ENCODE measurements at regions not wholly inside any gene's neighbourhood (a gene's known extent, or its start where the extent isn't known, plus 50 kb on each side); places are given as distances from the start of the nearest gene placed in this dataset.

DNA sequence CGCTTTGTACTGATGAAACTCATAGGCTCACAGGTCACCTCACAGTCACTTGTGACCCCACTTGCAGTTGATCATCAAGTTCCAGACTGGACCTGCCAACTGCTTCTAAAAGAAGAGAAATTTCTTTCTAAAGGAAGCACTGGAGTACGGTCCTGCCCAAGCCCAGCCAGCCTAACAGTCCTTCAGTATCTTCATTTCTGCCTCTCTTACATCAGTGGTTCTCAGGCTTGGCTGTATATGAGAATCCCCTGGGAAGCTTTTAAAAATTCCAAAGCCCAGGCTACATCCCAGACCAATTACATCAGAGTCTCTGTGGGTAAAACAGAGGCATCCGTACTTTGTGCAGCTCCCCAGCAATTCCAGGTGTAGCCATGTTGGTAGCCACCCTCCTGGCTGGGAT is 282.1 kb downstream of the NFIB start:
- no peak overlapping the region for H3K4me3 ChIP-seq (ENCODE audit: low read depth, low read length)
- Mint-ChIP-seq H3K36me3 (no peaks in the 10 kb centered on the region), H3K9me3 (peaks cover 0 to 6% (median 2%) of the 10 kb centered on the region in 7 donors), H3K4me3 (no peak overlapping the region), H3K27ac (no peak overlapping the region), H3K27me3 (no peaks in the 10 kb centered on the region), H3K4me1 (no peaks in the 10 kb centered on the region)
- ATAC-seq (ENCODE audit: low read depth in 2 of 2): no peak
- H3K27ac ChIP-seq (ENCODE audit: insufficient read depth, low read length, poor library complexity, severe bottlenecking): no peak overlapping the region
- DNase-seq: no peak
- H3K27me3 ChIP-seq (ENCODE audit: control insufficient read depth, insufficient read depth, low read length): no peaks in the 10 kb centered on the region
- no peaks in the 10 kb centered on the region for H3K9me3 ChIP-seq (ENCODE audit: control insufficient read depth in 2 of 2, low read length in 2 of 2)
- H3K4me1 ChIP-seq (ENCODE audit: control insufficient read depth, insufficient read depth, low read length, poor library complexity, severe bottlenecking): no peaks in the 10 kb centered on the region
- no peaks in the 10 kb centered on the region for H3K36me3 ChIP-seq (ENCODE audit: control insufficient read depth, insufficient read depth, low read length)

DNA sequence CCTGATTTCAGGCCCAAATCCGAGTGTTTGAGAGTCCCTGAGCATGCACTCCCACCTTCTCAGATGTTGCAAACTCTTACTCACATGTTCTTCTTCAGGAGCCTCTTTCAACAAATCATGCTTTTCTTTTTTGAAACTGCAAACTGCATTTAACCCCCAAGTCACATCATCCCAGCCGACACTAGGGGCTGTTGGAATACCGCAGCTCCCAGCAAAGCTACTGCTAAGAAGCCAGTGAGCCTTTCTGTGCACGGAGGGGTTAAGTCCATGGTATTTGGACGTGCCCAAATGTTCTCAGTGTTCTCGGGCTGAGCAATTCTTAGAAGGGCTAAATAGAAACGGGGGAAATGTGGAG is 282.9 kb downstream of the NFIB start:
- Histone ChIP-seq H3K4me3 (ENCODE audit: low read depth, low read length) (no peak overlapping the region), H3K4me1 (ENCODE audit: control insufficient read depth, insufficient read depth, low read length, poor library complexity, severe bottlenecking) (no peaks in the 10 kb centered on the region), H3K9me3 (ENCODE audit: control insufficient read depth in 2 of 2, low read length in 2 of 2) (no peaks in the 10 kb centered on the region), H3K36me3 (ENCODE audit: control insufficient read depth, insufficient read depth, low read length) (no peaks in the 10 kb centered on the region), H3K27ac (ENCODE audit: insufficient read depth, low read length, poor library complexity, severe bottlenecking) (no peak overlapping the region), H3K27me3 (ENCODE audit: control insufficient read depth, insufficient read depth, low read length) (no peaks in the 10 kb centered on the region)
- peaks cover 0 to 6% (median 2%) of the 10 kb centered on the region in 7 donors for H3K9me3 Mint-ChIP-seq
- H3K4me3 Mint-ChIP-seq: no peak overlapping the region
- no peaks in the 10 kb centered on the region for H3K36me3 Mint-ChIP-seq
- no peak for ATAC-seq (ENCODE audit: low read depth in 2 of 2)
- no peaks in the 10 kb centered on the region for H3K4me1 Mint-ChIP-seq
- H3K27me3 Mint-ChIP-seq: no peaks in the 10 kb centered on the region
- DNase-seq: no peak
- no peak overlapping the region for H3K27ac Mint-ChIP-seq

DNA sequence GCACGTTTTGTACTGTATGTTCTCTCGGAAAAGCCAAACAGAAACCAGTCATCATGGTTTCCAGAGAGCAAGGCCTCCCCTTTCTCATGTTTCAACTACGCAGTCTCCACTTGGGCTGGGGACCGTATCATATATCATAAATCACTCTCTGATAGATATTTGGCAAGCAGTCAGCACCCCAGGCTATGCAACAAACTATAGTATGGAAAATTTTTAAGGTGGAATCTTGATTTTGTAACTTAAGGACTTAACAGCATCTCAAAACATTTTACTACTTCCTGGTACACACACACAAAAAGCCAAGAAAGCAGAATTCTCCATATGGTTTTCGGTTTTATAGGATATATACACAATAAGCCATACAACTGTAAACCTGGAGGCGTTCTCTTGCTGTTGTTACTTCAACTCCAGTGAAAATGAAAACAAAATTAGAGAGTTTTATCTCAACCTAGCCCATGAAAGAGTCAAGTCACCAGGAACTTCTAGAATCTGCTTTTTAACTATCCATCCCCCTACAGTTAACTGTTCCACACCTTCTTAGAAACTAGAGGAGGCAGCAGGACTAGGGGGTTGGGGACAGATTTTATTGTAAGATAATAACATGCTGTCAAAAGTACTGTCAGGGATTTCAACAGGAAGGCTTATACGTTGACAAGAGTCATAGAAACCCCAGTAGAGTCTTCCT is 283.4 kb downstream of the NFIB start:
- Histone ChIP-seq H3K36me3 (ENCODE audit: control insufficient read depth, insufficient read depth, low read length) (no peaks in the 10 kb centered on the region), H3K9me3 (ENCODE audit: control insufficient read depth in 2 of 2, low read length in 2 of 2) (no peaks in the 10 kb centered on the region), H3K27me3 (ENCODE audit: control insufficient read depth, insufficient read depth, low read length) (no peaks in the 10 kb centered on the region), H3K27ac (ENCODE audit: insufficient read depth, low read length, poor library complexity, severe bottlenecking) (no peak overlapping the region), H3K4me1 (ENCODE audit: control insufficient read depth, insufficient read depth, low read length, poor library complexity, severe bottlenecking) (no peaks in the 10 kb centered on the region), H3K4me3 (ENCODE audit: low read depth, low read length) (no peak overlapping the region)
- Mint-ChIP-seq H3K27me3 (no peaks in the 10 kb centered on the region), H3K9me3 (peaks cover 0 to 8% (median 2%) of the 10 kb centered on the region in 7 donors), H3K27ac (no peak overlapping the region), H3K36me3 (no peaks in the 10 kb centered on the region), H3K4me1 (no peaks in the 10 kb centered on the region), H3K4me3 (no peak overlapping the region)
- DNase-seq: no peak
- no peak for ATAC-seq (ENCODE audit: low read depth in 2 of 2)

DNA sequence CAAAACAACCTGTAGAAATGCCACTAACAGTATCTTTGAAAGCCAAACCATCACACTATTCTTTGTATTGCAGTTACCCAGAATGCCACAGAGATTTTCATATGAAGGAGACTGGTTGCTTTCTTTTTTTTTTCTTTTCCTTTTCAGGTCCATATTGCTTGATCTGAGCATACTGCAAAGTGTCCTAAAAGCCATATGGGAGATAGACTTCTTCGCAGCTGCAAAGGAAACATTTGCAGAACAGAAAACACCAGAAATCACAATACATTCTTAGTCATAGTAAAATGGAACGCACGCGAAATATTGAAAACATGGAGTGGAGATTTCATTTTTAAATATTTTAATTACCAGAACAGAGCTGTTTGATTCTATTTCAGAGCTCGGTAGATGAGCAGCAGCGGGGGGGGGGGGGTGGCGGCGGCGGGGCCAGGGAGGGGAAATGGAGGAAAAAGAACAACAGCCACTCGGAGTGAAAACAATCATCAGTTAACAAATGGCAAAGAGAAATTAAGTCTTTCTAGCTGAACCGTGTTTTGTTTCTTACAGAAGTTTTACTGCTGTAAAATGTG is 284.1 kb downstream of the NFIB start:
- no peaks in the 10 kb centered on the region for H3K27me3 Mint-ChIP-seq
- no peak overlapping the region for H3K4me3 Mint-ChIP-seq
- H3K9me3 ChIP-seq (ENCODE audit: control insufficient read depth in 2 of 2, low read length in 2 of 2): no peaks in the 10 kb centered on the region
- no peak for ATAC-seq (ENCODE audit: low read depth in 2 of 2)
- no peak overlapping the region for H3K27ac Mint-ChIP-seq
- no peak overlapping the region for H3K4me3 ChIP-seq (ENCODE audit: low read depth, low read length)
- H3K27ac ChIP-seq (ENCODE audit: insufficient read depth, low read length, poor library complexity, severe bottlenecking): no peak overlapping the region
- H3K4me1 ChIP-seq (ENCODE audit: control insufficient read depth, insufficient read depth, low read length, poor library complexity, severe bottlenecking): no peaks in the 10 kb centered on the region
- no peak for DNase-seq
- H3K36me3 ChIP-seq (ENCODE audit: control insufficient read depth, insufficient read depth, low read length): no peaks in the 10 kb centered on the region
- H3K27me3 ChIP-seq (ENCODE audit: control insufficient read depth, insufficient read depth, low read length): no peaks in the 10 kb centered on the region
- H3K36me3 Mint-ChIP-seq: no peaks in the 10 kb centered on the region
- peaks cover 0 to 5% (median 1%) of the 10 kb centered on the region in 7 donors for H3K9me3 Mint-ChIP-seq
- H3K4me1 Mint-ChIP-seq: no peaks in the 10 kb centered on the region

DNA sequence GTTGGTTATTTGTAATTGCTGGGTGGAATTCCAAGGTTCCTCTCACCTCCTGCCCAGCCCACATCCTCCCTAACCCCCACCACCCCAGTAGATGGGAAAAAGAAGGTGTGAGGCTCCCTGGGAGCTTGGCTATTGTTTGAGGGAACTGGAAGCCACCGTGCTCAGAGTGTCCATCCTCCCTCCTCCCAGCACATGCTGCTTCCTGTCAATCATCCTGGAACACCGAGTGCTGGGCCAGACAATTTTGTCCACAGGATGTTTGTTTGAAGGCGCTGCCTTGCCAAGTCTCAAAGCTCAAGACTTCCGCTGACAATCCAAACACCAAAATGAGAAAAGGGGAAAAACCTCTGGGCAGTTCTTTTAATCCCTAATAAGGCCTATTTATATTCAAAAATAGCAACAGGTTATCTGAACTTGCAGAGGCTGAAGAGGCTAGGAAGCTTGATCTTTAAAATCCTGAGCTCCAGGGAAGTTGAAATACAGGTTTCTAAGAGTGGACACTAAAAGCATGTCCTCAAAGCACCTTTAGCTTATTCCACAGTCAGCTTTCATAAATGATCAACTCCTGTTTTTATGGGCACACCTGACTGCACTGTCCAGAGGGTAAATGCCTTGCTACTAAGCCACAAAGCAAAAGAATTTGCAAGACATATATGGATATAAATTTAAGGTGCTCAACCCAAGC is 286.7 kb downstream of the NFIB start:
- H3K27ac ChIP-seq (ENCODE audit: insufficient read depth, low read length, poor library complexity, severe bottlenecking): no peak overlapping the region
- ATAC-seq (ENCODE audit: low read depth in 2 of 2): no peak
- Mint-ChIP-seq H3K4me1 (no peaks in the 10 kb centered on the region), H3K36me3 (no peaks in the 10 kb centered on the region), H3K27me3 (no peaks in the 10 kb centered on the region), H3K27ac (no peak overlapping the region), H3K9me3 (peaks cover 0 to 7% (median 4%) of the 10 kb centered on the region in 7 donors), H3K4me3 (no peak overlapping the region)
- H3K9me3 ChIP-seq (ENCODE audit: control insufficient read depth in 2 of 2, low read length in 2 of 2): no peaks in the 10 kb centered on the region
- no peaks in the 10 kb centered on the region for H3K27me3 ChIP-seq (ENCODE audit: control insufficient read depth, insufficient read depth, low read length)
- H3K4me1 ChIP-seq (ENCODE audit: control insufficient read depth, insufficient read depth, low read length, poor library complexity, severe bottlenecking): no peaks in the 10 kb centered on the region
- no peak for DNase-seq
- H3K36me3 ChIP-seq (ENCODE audit: control insufficient read depth, insufficient read depth, low read length): no peaks in the 10 kb centered on the region
- no peak overlapping the region for H3K4me3 ChIP-seq (ENCODE audit: low read depth, low read length)

DNA sequence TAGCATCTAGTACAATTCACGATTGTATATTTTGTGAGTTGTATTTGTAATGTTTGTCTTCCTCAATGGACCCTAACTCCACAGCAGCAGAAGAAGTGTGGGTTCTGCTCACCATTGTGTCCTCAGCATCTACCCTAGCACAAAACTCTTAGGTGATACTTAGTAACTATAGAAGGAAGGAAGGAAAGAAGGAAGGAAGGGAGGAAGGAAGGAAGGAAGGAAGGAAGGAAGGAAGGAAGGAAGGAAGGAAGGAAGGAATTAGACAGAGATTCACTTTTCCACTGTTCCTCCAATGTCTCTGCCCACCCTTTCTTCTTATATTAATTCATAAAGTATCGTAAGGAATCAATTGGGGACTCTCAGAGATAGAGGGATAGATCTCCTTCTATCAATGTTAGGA is 288.2 kb downstream of the NFIB start:
- DNase-seq (no peak), ATAC-seq (ENCODE audit: low read depth in 2 of 2) (no peak)
- Histone ChIP-seq H3K36me3 (ENCODE audit: control insufficient read depth, insufficient read depth, low read length) (no peaks in the 10 kb centered on the region), H3K4me1 (ENCODE audit: control insufficient read depth, insufficient read depth, low read length, poor library complexity, severe bottlenecking) (no peaks in the 10 kb centered on the region), H3K9me3 (ENCODE audit: control insufficient read depth in 2 of 2, low read length in 2 of 2) (no peaks in the 10 kb centered on the region), H3K27me3 (ENCODE audit: control insufficient read depth, insufficient read depth, low read length) (no peaks in the 10 kb centered on the region), H3K4me3 (ENCODE audit: low read depth, low read length) (no peak overlapping the region), H3K27ac (ENCODE audit: insufficient read depth, low read length, poor library complexity, severe bottlenecking) (no peak overlapping the region)
- H3K27me3 Mint-ChIP-seq: no peaks in the 10 kb centered on the region
- H3K27ac Mint-ChIP-seq: no peak overlapping the region
- H3K4me3 Mint-ChIP-seq: no peak overlapping the region
- peaks cover 0 to 8% (median 4%) of the 10 kb centered on the region in 7 donors for H3K9me3 Mint-ChIP-seq
- H3K36me3 Mint-ChIP-seq: no peaks in the 10 kb centered on the region
- H3K4me1 Mint-ChIP-seq: no peaks in the 10 kb centered on the region

DNA sequence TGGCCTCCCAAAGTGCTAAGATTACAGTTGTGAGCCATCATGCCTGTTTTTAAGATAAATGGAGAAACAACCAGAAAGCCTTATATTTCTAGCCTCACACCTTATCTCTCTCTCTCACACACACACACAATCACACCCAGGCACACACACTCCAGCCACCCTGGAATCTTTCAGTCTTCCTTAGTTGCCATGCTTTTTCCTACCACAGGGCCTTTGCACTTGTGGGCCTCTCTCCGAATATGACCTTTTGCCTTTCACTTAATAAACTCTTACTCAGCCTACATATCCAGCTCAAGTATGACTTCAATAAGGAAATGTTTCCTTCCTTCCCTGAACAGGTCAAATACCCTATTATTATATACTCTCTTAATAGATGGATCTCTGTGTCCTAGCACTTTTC is 290.7 kb downstream of the NFIB start:
- Mint-ChIP-seq H3K4me3 (no peak overlapping the region), H3K4me1 (no peaks in the 10 kb centered on the region), H3K36me3 (no peaks in the 10 kb centered on the region), H3K9me3 (peaks cover 0 to 11% (median 4%) of the 10 kb centered on the region in 7 donors), H3K27me3 (no peaks in the 10 kb centered on the region), H3K27ac (no peak overlapping the region)
- no peak for DNase-seq
- Histone ChIP-seq H3K27ac (ENCODE audit: insufficient read depth, low read length, poor library complexity, severe bottlenecking) (no peak overlapping the region), H3K4me3 (ENCODE audit: low read depth, low read length) (no peak overlapping the region), H3K36me3 (ENCODE audit: control insufficient read depth, insufficient read depth, low read length) (no peaks in the 10 kb centered on the region), H3K27me3 (ENCODE audit: control insufficient read depth, insufficient read depth, low read length) (no peaks in the 10 kb centered on the region), H3K4me1 (ENCODE audit: control insufficient read depth, insufficient read depth, low read length, poor library complexity, severe bottlenecking) (no peaks in the 10 kb centered on the region), H3K9me3 (ENCODE audit: control insufficient read depth in 2 of 2, low read length in 2 of 2) (no peaks in the 10 kb centered on the region)
- no peak for ATAC-seq (ENCODE audit: low read depth in 2 of 2)

All from CD4-positive, CD25-positive, alpha-beta regulatory T cell (primary cell).